ENCODE measurements at regions not wholly inside any gene's neighbourhood (a gene's known extent, or its start where the extent isn't known, plus 50 kb on each side); places are given as distances from the start of the nearest gene placed in this dataset.

GRCh38 chr2:65919550-65920188 lies 487.3 kb upstream of the SPRED2 start:
- H3K27ac ChIP-seq: no peak overlapping the region
- H3K9me3 ChIP-seq: no peaks in the 10 kb centered on the region
- no peak for DNase-seq (ENCODE audit: low spot score)
- no peak overlapping the region for H3K4me3 ChIP-seq
- H3K36me3 ChIP-seq: no peaks in the 10 kb centered on the region
- no peak for TF ChIP-seq CTCF (IDR thresholded peaks at IDR 0.05)
- no peaks in the 10 kb centered on the region for H3K4me1 ChIP-seq
- no peaks in the 10 kb centered on the region for H3K27me3 ChIP-seq

- H3K27ac ChIP-seq: no peak overlapping the region
- H3K27me3 ChIP-seq: no peaks in the 10 kb centered on the region
- TF ChIP-seq CTCF (IDR thresholded peaks at IDR 0.05): no peak
- H3K9me3 ChIP-seq: no peaks in the 10 kb centered on the region
- no peaks in the 10 kb centered on the region for H3K36me3 ChIP-seq
- H3K4me1 ChIP-seq: no peaks in the 10 kb centered on the region
- no peak overlapping the region for H3K4me3 ChIP-seq
- no peak for DNase-seq (ENCODE audit: low spot score)
These were observed 486.4 kb upstream of the SPRED2 start for GRCh38 chr2:65918760-65919187.

- no peaks in the 10 kb centered on the region for H3K27me3 ChIP-seq
- no peaks in the 10 kb centered on the region for H3K9me3 ChIP-seq
- H3K4me1 ChIP-seq: no peaks in the 10 kb centered on the region
- no peaks in the 10 kb centered on the region for H3K36me3 ChIP-seq
- no peak for TF ChIP-seq CTCF (IDR thresholded peaks at IDR 0.05)
- no peak for DNase-seq (ENCODE audit: low spot score)
- H3K4me3 ChIP-seq: no peak overlapping the region
- no peak overlapping the region for H3K27ac ChIP-seq
These were observed 485.6 kb upstream of the SPRED2 start for GRCh38 chr2:65917986-65918385.

- H3K4me3 ChIP-seq: no peak overlapping the region
- no peaks in the 10 kb centered on the region for H3K9me3 ChIP-seq
These were observed 484.4 kb upstream of the SPRED2 start for GRCh38 chr2:65916785-65917295.

GRCh38 chr2:65916177-65916576 lies 483.8 kb upstream of the SPRED2 start:
- Histone ChIP-seq H3K36me3 (no peaks in the 10 kb centered on the region), H3K27ac (no peak overlapping the region), H3K27me3 (no peaks in the 10 kb centered on the region), H3K4me1 (no peaks in the 10 kb centered on the region), H3K4me3 (no peak overlapping the region), H3K9me3 (no peaks in the 10 kb centered on the region)
- DNase-seq (ENCODE audit: low spot score): no peak
- no peak for TF ChIP-seq CTCF (IDR thresholded peaks at IDR 0.05)

More at GRCh38 chr2:65916785-65917295, 484.4 kb upstream of the SPRED2 start:
- Histone ChIP-seq H3K36me3 (no peaks in the 10 kb centered on the region), H3K27me3 (no peaks in the 10 kb centered on the region), H3K4me1 (no peaks in the 10 kb centered on the region), H3K27ac (no peak overlapping the region)
- no peak for TF ChIP-seq CTCF (IDR thresholded peaks at IDR 0.05)
- DNase-seq (ENCODE audit: low spot score): no peak

- H3K36me3 ChIP-seq: no peaks in the 10 kb centered on the region
- no peak for TF ChIP-seq CTCF (IDR thresholded peaks at IDR 0.05)
- no peaks in the 10 kb centered on the region for H3K9me3 ChIP-seq
- DNase-seq (ENCODE audit: low spot score): no peak
- H3K4me1 ChIP-seq: no peaks in the 10 kb centered on the region
- H3K27me3 ChIP-seq: no peaks in the 10 kb centered on the region
- no peak overlapping the region for H3K27ac ChIP-seq
- H3K4me3 ChIP-seq: no peak overlapping the region
These were observed 482.9 kb upstream of the SPRED2 start for GRCh38 chr2:65915273-65915672.

Data from right atrium auricular region (tissue), 2 donors.